Nephron progenitor cell (in vitro differentiated cells): ENCODE measurements at regions not wholly inside any gene's neighbourhood (a gene's known extent, or its start where the extent isn't known, plus 50 kb on each side); places are given as distances from the start of the nearest gene placed in this dataset.

Source experiments
- DNase-seq: peaks from one replicate; pipeline ENCODE4 v3.0.0; 2021
- H3K27ac Mint-ChIP-seq: 2 replicates; pipeline ENCODE4 v1.8.0; 2021; ENCODE audit warnings: mild to moderate bottlenecking, moderate library complexity, mixed read lengths
- H3K27me3 Mint-ChIP-seq: 2 replicates; pipeline ENCODE4 v1.8.0; 2021; ENCODE audit warnings: mild to moderate bottlenecking, low read depth, mixed read lengths; ENCODE audit not compliant: poor library complexity
- H3K36me3 Mint-ChIP-seq: 2 replicates; pipeline ENCODE4 v1.8.0; 2021; ENCODE audit warnings: low read depth, mixed read lengths
- H3K4me1 Mint-ChIP-seq: 2 replicates; pipeline ENCODE4 v1.8.0; 2021; ENCODE audit warnings: mixed read lengths
- H3K4me3 Mint-ChIP-seq: 2 replicates; pipeline ENCODE4 v1.8.0; 2021; ENCODE audit warnings: mild to moderate bottlenecking, moderate library complexity, mixed read lengths
- H3K9me3 Mint-ChIP-seq: 2 replicates; pipeline ENCODE4 v1.8.0; 2021; ENCODE audit warnings: mild to moderate bottlenecking, moderate library complexity, mixed read lengths
- TF ChIP-seq, protein P1 (sequence below): fragments of 200-600 bp; sonication (generic); IDR thresholded peaks from 2 replicates; pipeline ENCODE4 v1.5.0; 2021; ENCODE audit warnings: antibody characterized with exemption

DNA sequence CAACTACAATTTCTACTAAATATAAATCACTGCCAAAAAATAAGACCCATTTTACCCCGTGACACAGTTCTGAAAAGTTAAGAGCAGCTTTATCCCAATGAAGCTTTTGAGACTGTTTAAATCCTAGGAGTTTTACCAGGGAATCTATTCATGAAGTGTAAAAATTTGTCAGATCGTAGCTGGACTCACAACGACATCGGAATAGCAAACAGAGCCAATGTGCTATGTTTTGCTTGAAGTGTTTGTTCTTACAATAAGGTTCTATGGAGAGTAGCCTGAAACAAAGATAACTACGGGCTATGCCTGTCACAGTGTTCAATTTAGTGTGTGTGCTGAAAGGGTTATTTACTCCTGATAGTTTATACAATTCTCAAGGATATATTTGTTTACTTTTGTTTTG lies 78.5 kb upstream of the L3MBTL4 start:
- H3K4me3 Mint-ChIP-seq, result no peak overlapping the region
- H3K9me3 Mint-ChIP-seq, result no peaks in the 10 kb centered on the region
- H3K36me3 Mint-ChIP-seq, result no peaks in the 10 kb centered on the region
- H3K27me3 Mint-ChIP-seq, result no peaks in the 10 kb centered on the region
- no peak for DNase-seq
- H3K27ac Mint-ChIP-seq, result no peak overlapping the region
- H3K4me1 Mint-ChIP-seq, result peaks cover 19% of the 10 kb centered on the region
- TF ChIP-seq, protein P1, sequence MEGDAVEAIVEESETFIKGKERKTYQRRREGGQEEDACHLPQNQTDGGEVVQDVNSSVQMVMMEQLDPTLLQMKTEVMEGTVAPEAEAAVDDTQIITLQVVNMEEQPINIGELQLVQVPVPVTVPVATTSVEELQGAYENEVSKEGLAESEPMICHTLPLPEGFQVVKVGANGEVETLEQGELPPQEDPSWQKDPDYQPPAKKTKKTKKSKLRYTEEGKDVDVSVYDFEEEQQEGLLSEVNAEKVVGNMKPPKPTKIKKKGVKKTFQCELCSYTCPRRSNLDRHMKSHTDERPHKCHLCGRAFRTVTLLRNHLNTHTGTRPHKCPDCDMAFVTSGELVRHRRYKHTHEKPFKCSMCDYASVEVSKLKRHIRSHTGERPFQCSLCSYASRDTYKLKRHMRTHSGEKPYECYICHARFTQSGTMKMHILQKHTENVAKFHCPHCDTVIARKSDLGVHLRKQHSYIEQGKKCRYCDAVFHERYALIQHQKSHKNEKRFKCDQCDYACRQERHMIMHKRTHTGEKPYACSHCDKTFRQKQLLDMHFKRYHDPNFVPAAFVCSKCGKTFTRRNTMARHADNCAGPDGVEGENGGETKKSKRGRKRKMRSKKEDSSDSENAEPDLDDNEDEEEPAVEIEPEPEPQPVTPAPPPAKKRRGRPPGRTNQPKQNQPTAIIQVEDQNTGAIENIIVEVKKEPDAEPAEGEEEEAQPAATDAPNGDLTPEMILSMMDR, result no peak

DNA sequence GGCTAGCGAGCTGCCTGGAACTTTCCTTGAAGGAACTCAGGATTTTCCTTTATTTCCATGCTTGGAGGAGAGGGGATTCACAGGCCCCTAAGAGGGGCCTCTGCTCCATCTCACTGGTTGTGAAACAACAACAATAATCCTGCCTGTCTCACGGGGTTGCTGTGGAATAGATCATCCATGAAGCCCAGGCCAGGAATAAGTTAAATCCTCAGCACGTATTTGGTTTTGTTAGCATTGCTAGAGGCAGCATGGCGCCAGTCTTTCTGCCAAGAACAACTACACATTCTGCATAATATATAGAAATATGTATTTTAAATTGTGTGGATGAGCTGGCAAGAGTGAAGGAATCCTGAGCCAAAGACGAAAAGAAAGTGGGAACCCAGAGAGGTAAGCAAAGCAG lies 80.8 kb upstream of the L3MBTL4 start:
- TF ChIP-seq, protein P1, result no peak
- DNase-seq, result no peak
- H3K4me3 Mint-ChIP-seq, result no peak overlapping the region
- peaks cover 19% of the 10 kb centered on the region for H3K4me1 Mint-ChIP-seq
- no peaks in the 10 kb centered on the region for H3K36me3 Mint-ChIP-seq
- no peaks in the 10 kb centered on the region for H3K27me3 Mint-ChIP-seq
- H3K9me3 Mint-ChIP-seq, result no peaks in the 10 kb centered on the region
- H3K27ac Mint-ChIP-seq, result no peak overlapping the region

DNA sequence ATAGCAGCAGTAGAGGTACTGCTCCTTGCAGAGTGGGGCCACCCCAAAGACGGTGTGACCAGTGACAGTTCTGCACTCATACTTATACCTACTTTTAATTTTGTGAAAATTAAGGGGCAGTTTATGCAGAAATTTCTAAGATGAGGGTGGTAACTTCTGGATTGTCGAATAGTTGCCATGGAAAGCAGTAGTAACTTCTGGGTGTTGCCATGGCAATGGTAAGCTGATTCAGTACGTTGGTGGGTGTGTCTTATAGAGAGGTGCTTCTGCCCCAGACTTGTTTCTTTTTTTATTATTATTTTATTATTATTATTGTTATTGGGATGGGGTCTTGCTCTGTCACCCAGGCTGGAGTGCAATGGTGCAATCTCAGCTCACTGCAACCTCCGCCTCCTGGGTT lies 82.8 kb upstream of the L3MBTL4 start:
- Mint-ChIP-seq H3K9me3 (no peaks in the 10 kb centered on the region), H3K4me1 (peaks cover 19% of the 10 kb centered on the region), H3K36me3 (no peaks in the 10 kb centered on the region), H3K4me3 (no peak overlapping the region), H3K27me3 (no peaks in the 10 kb centered on the region), H3K27ac (no peak overlapping the region)
- DNase-seq, result no peak
- TF ChIP-seq, protein P1, result no peak

DNA sequence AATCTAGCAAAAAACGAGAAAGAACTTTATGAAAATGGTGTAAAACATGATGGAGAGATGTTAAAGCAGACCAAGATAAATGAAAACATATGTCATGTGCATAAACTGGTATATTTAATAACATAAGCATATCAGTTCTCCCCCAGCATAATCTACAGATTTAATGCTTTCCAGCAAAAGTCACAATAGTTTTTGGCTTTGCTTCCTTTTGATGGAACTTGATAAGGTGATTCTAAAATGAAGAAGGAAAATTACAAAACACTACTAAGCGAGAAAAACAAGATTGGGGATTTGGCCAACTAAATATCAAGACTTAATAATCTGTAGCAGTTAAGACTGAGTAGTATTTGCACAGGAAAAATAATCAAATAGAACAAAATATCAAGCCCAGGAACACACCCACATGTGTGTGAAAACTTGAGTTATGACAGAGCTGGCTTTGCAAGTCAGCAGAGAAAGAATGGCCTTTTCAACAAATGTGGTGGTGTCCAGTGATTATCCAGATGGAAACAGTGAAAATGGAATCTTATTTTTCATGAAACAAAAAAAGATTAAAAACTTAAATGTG lies 83.7 kb upstream of the L3MBTL4 start:
- TF ChIP-seq, protein P1, result no peak
- Mint-ChIP-seq H3K27ac (no peak overlapping the region), H3K36me3 (no peaks in the 10 kb centered on the region), H3K27me3 (no peaks in the 10 kb centered on the region), H3K9me3 (no peaks in the 10 kb centered on the region), H3K4me3 (no peak overlapping the region), H3K4me1 (peaks cover 19% of the 10 kb centered on the region)
- no peak for DNase-seq

DNA sequence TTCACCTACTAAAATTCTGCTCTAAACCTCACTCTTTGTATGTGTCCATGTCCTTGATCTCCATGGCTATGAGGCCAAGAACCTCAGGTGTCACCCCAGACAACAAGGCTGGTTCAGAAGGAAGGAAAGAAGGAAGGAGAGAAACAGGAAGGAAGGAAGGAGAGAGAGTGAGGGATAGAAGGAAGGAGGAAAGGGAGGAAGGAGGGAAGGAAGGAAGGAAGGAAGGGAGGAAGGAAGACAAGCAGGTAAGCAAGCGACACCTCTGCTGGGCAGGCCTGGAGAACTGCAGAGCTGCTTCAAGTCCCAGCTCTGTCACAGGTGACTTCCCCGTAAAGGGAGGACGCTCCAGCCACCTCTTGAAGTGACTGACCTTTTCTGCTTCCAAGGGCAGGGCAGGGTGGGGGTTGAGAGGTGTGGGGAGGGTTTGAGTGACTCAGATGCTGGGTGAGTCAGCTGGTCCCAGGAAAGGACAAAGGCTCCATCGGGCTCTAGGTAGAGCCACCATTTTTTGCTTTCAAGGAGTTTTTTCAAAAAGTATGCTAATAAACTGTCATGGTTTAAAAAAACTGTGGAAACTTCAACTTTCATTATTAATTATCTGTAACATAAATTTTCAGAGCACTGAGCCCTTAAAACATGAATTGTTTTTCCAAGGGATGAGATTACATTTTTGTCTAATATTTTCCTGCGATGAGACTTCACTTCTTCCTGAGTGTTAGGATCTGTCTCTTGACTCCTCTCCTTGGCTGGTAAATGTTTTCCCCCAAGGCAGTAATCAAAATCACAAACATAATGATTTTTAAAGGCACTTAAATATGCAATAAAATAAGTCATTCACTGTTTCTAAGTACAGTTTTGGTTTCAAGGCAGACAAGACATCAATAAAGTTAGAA lies 90.1 kb upstream of the L3MBTL4 start:
- H3K36me3 Mint-ChIP-seq, result no peaks in the 10 kb centered on the region
- H3K27me3 Mint-ChIP-seq, result peaks cover 9% of the 10 kb centered on the region
- no peak for DNase-seq
- H3K4me3 Mint-ChIP-seq, result no peak overlapping the region
- H3K4me1 Mint-ChIP-seq, result no peaks in the 10 kb centered on the region
- TF ChIP-seq, protein P1, result no peak
- no peaks in the 10 kb centered on the region for H3K9me3 Mint-ChIP-seq
- H3K27ac Mint-ChIP-seq, result peak overlapping the region; percentile 60

DNA sequence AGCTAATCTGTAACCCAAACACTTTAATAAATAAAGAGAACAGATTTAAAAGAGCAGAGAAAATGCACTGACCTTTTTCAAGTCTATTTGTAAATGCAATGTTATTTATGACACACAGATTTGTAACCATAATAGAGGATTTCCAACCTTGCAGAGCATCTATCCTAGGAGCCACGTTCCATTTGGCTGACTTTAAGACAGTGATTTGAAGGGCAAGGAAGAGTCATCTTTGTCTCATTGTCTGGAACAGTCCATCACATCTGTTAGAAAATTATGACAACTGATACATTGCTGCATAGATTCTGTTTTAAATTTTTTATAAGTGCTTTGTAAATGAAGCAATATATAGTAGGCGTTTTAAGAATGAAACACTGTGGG lies 90.8 kb upstream of the L3MBTL4 start:
- H3K27me3 Mint-ChIP-seq, result peaks cover 11% of the 10 kb centered on the region
- H3K4me3 Mint-ChIP-seq, result no peak overlapping the region
- no peak overlapping the region for H3K27ac Mint-ChIP-seq
- no peaks in the 10 kb centered on the region for H3K4me1 Mint-ChIP-seq
- TF ChIP-seq, protein P1, result no peak
- no peaks in the 10 kb centered on the region for H3K36me3 Mint-ChIP-seq
- no peak for DNase-seq
- H3K9me3 Mint-ChIP-seq, result no peaks in the 10 kb centered on the region
